Endothelial cell of umbilical vein (primary cell): ENCODE measurements at regions not wholly inside any gene's neighbourhood (a gene's known extent, or its start where the extent isn't known, plus 50 kb on each side); places are given as distances from the start of the nearest gene placed in this dataset.

Experiments used
- BruUV-seq: library from RNA; stranded (reverse); fragments of 400-500 nt; replicated peaks from 2 replicates; lab custom pipeline; 2021; lab: Mats Ljungman, UMichigan
- CTCF ChIA-PET: fragments of 300-600, 350-600 bp; sonication (Branson Sonifier 250); formaldehyde crosslinking; loops from one replicate; lab custom pipeline; 2021; ENCODE audit warnings: antibody characterized with exemption, inconsistent platforms; lab: Charles Lee
- POLR2A ChIA-PET: fragments of 300-600, 350-600 bp; sonication (Branson Sonifier 250); formaldehyde crosslinking; loops from one replicate; lab custom pipeline; 2021; ENCODE audit warnings: antibody characterized with exemption, inconsistent platforms; lab: Charles Lee
- DNase-seq: peaks from one replicate; pipeline ENCODE4 v3.0.0-alpha.2; 2011; ENCODE audit warnings: low read depth, low spot score
- FAIRE-seq: peaks from 2 replicates; lab custom pipeline; 2011; peaks lifted over from hg19 to GRCh38; lab: Jason Lieb, UNC
- H2AFZ ChIP-seq: 2 replicates; pipeline ENCODE4 v1.6.0; 2012; ENCODE audit warnings: low read depth, low read length, control low read depth, inconsistent platforms
- H3K27ac ChIP-seq: 2 replicates; pipeline ENCODE4 v1.5.1; 2011; ENCODE audit warnings: low read depth, mild to moderate bottlenecking, control low read depth, low read length, moderate library complexity; ENCODE audit not compliant: insufficient read depth
- H3K27me3 ChIP-seq, 2 experiments: 2 replicates each; pipeline versions ENCODE4 v1.6.0 to v1.6.1; 2011; ENCODE audit warnings: low read length in 2 of 2, mixed read lengths in 1 of 2; ENCODE audit not compliant: control insufficient read depth in 2 of 2, insufficient read depth in 2 of 2
- H3K36me3 ChIP-seq, 2 experiments: 2 replicates in 1 of 2; 3 replicates in 1 of 2; pipeline ENCODE4 v1.5.1; 2011; ENCODE audit warnings: low read length in 2 of 2, mild to moderate bottlenecking in 1 of 2, moderate library complexity in 1 of 2; ENCODE audit not compliant: control insufficient read depth in 2 of 2, insufficient read depth in 2 of 2; ENCODE audit errors: extremely low read depth in 1 of 2
- H3K4me1 ChIP-seq: 3 replicates; pipeline ENCODE4 v1.5.1; 2011; ENCODE audit warnings: mild to moderate bottlenecking, low read length; ENCODE audit not compliant: control insufficient read depth, insufficient read depth; ENCODE audit errors: extremely low read depth
- H3K4me2 ChIP-seq: 2 replicates; pipeline ENCODE4 v1.6.1; 2011; ENCODE audit warnings: low read length, control low read depth, mixed read lengths; ENCODE audit not compliant: insufficient read depth
- H3K4me3 ChIP-seq, 3 experiments: fragments of 200-600 bp in 1 of 3; sonication (generic), shearing (Covaris generic) in 1 of 3; replicated peaks in 1 of 3; 2 replicates each; pipeline ENCODE4 v1.5.1; 2011 to 2016; ENCODE audit warnings: control low read depth in 3 of 3, low read length in 3 of 3, mild to moderate bottlenecking in 2 of 3, inconsistent platforms in 1 of 3, low read depth in 1 of 3, moderate library complexity in 1 of 3; ENCODE audit not compliant: insufficient read depth in 1 of 3
- H3K79me2 ChIP-seq: 2 replicates; pipeline ENCODE4 v1.6.0; 2012; ENCODE audit warnings: low read length, inconsistent platforms; ENCODE audit not compliant: control insufficient read depth, insufficient read depth
- H3K9ac ChIP-seq: replicated peaks from 2 replicates; pipeline ENCODE3; 2011; ENCODE audit warnings: low read length, control low read depth; ENCODE audit not compliant: insufficient read depth; ENCODE audit errors: extremely low read depth
- H3K9me1 ChIP-seq: replicated peaks from 3 replicates; pipeline ENCODE4 v1.6.0; 2011; ENCODE audit warnings: mild to moderate bottlenecking, low read length; ENCODE audit not compliant: control insufficient read depth, insufficient read depth; ENCODE audit errors: extremely low read depth
- H3K9me3 ChIP-seq: replicated peaks from 2 replicates; pipeline ENCODE4 v1.5.1; 2012; ENCODE audit warnings: low read length, inconsistent platforms; ENCODE audit not compliant: control insufficient read depth, insufficient read depth
- H4K20me1 ChIP-seq: replicated peaks from 2 replicates; pipeline ENCODE3; 2011; ENCODE audit warnings: mild to moderate bottlenecking, low read length; ENCODE audit not compliant: control insufficient read depth, insufficient read depth; ENCODE audit errors: extremely low read depth
- CTCF ChIP-seq, 2 donors: IDR thresholded peaks; 1 replicate in 1 of 2; 2 replicates in 1 of 2; pipeline ENCODE4 v1.5.1; 2011; ENCODE audit warnings: low read length in 2 of 2, mild to moderate bottlenecking in 2 of 2, moderate library complexity in 2 of 2, control low read depth in 1 of 2, inconsistent platforms in 1 of 2, low read depth in 1 of 2; ENCODE audit not compliant: insufficient read depth in 1 of 2; ENCODE audit errors: extremely low read depth in 1 of 2
- EZH2 ChIP-seq: IDR thresholded peaks from 2 replicates; pipeline ENCODE4 v1.6.1; 2012; ENCODE audit warnings: borderline replicate concordance, low read depth, mild to moderate bottlenecking, moderate library complexity, low read length, inconsistent platforms; ENCODE audit not compliant: severe bottlenecking
- FOS ChIP-seq: IDR thresholded peaks from 2 replicates; pipeline ENCODE4 v1.6.1; 2011; ENCODE audit warnings: mild to moderate bottlenecking, low read length, moderate library complexity, borderline replicate concordance; ENCODE audit not compliant: insufficient read depth
- GATA2 ChIP-seq: IDR thresholded peaks from 2 replicates; pipeline ENCODE4 v1.7.0; 2011; ENCODE audit warnings: low read depth, mild to moderate bottlenecking, moderate library complexity, mixed read lengths, low read length; ENCODE audit not compliant: insufficient read length, insufficient read depth
- JUN ChIP-seq: IDR thresholded peaks from 2 replicates; pipeline ENCODE4 v1.6.1; 2011; ENCODE audit warnings: borderline replicate concordance, low read depth; ENCODE audit not compliant: insufficient read length, insufficient read depth
- MAX ChIP-seq: IDR thresholded peaks from 2 replicates; pipeline ENCODE4 v1.6.1; 2011; ENCODE audit not compliant: insufficient read depth, insufficient read length
- MYC ChIP-seq: IDR thresholded peaks from one replicate; pipeline ENCODE4 v1.6.1; 2011; ENCODE audit warnings: mild to moderate bottlenecking, low read depth, low read length
- POLR2A ChIP-seq: IDR thresholded peaks from 2 replicates; pipeline ENCODE4 v1.6.1; 2012; ENCODE audit warnings: low read depth, mild to moderate bottlenecking, control low read depth, low read length
- POLR2AphosphoS5 ChIP-seq: IDR thresholded peaks from 2 replicates; pipeline ENCODE4 v1.6.1; 2012; ENCODE audit warnings: low read depth, mild to moderate bottlenecking, control low read depth, low read length, moderate library complexity; ENCODE audit not compliant: insufficient read depth
- dilution Hi-C: fragments of 300-500 bp; cut with MboI; formaldehyde crosslinking; loops from one replicate; pipeline ENCODE4 v1.15.0; 2019; ENCODE audit warnings: low sequenced_read_pairs; ENCODE audit not compliant: extremely low pct_ligation_motif_present
- intact Hi-C: fragments of 100-400 bp; cut with micrococcal nuclease; formaldehyde crosslinking; loops from one replicate; pipeline ENCODE4 v1.10.0; 2022

GRCh38 chr4:151566053-151566452 lies 157.1 kb downstream of the FHIP1A start:
- no peaks in the 10 kb centered on the region for H3K9me1 ChIP-seq
- DNase-seq (no peak), FAIRE-seq (no peak)
- no peaks in the 10 kb centered on the region for H3K9me3 ChIP-seq
- H3K79me2 ChIP-seq = no peaks in the 10 kb centered on the region
- H3K27ac ChIP-seq = no peak overlapping the region
- H3K4me2 ChIP-seq = no peak overlapping the region
- no peaks in the 10 kb centered on the region for H4K20me1 ChIP-seq
- ChIA-PET POLR2A (no interaction called here), CTCF (no interaction called here)
- no peak overlapping the region for H2AFZ ChIP-seq
- H3K36me3 ChIP-seq = no peaks in the 10 kb centered on the region
- H3K4me3 ChIP-seq = no peak overlapping the region
- H3K27me3 ChIP-seq = peaks cover 10 to 12% of the 10 kb centered on the region in 2 experiments
- dilution Hi-C loops (no loop called here), intact Hi-C loops (no loop called here)
- TF ChIP-seq FOS (no peak), EZH2 (no peak), POLR2AphosphoS5 (no peak), POLR2A (no peak), JUN (no peak), CTCF (IDR thresholded peaks at IDR 0.05; ENCODE audit: extremely low read depth in 1 of 2, insufficient read depth in 1 of 2, low read depth in 1 of 2, low read length in 2 of 2) (no peak), MAX (no peak), GATA2 (no peak), MYC (no peak)
- H3K4me1 ChIP-seq = no peaks in the 10 kb centered on the region
- H3K9ac ChIP-seq = no peak overlapping the region
- no TSS peak for BruUV-seq
